ENCODE measurements at regions not wholly inside any gene's neighbourhood (a gene's known extent, or its start where the extent isn't known, plus 50 kb on each side); places are given as distances from the start of the nearest gene placed in this dataset.
A peak's percentile ranks its signal among the peaks of the same experiment; 100 is the strongest.
"Not testable (repeated sequence)": the region's sequence is repeated elsewhere in the genome, so short reads cannot be mapped to it uniquely, and the experiment has no call there.

GRCh38 chr2:87476223-87476872, 271.5 kb upstream of the PLGLB2 start:
- DNase-seq; H3K4me3 ChIP-seq (ENCODE audit: low read length); H3K27me3 ChIP-seq (ENCODE audit: control insufficient read depth, insufficient read depth, low read length); H3K4me1 ChIP-seq (ENCODE audit: control insufficient read depth, insufficient read depth, low read length); H3K36me3 ChIP-seq (ENCODE audit: control insufficient read depth, insufficient read depth, low read length); H3K9me3 ChIP-seq (replicated peaks; ENCODE audit: control insufficient read depth, low read depth, low read length); H3K27ac ChIP-seq (ENCODE audit: low read length): not testable (repeated sequence)
- WGBS (ENCODE audit: insufficient coverage): no CpG with 5 or more reads among the region's 5 CpGs

DNA sequence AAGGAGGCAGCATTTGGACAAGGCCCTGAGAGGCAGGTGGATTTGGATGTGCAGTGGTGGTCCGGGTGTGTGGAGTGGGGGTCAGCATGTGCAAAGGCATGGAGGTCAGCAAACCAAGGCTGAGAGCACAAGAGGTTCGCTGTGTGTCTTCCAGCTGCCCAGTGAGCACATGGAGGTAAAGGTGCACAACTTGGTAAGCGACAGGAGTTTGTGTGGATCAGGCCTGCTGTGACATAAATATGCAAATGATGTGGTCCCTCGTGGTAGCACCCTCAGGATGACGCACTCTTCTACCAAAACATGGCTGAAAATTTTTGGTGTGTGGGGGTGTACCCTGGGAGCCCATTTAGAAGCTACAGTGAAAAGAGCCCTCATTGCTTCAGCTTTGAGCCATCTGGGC, 271.0 kb upstream of the PLGLB2 start:
- DNase-seq; H3K27ac ChIP-seq (ENCODE audit: low read length); H3K4me3 ChIP-seq (ENCODE audit: low read length); H3K36me3 ChIP-seq (ENCODE audit: control insufficient read depth, insufficient read depth, low read length); H3K9me3 ChIP-seq (replicated peaks; ENCODE audit: control insufficient read depth, low read depth, low read length); H3K4me1 ChIP-seq (ENCODE audit: control insufficient read depth, insufficient read depth, low read length); H3K27me3 ChIP-seq (ENCODE audit: control insufficient read depth, insufficient read depth, low read length): not testable (repeated sequence)
- WGBS (ENCODE audit: insufficient coverage): 80% methylated on average over 1 of the region's 5 CpGs

DNA sequence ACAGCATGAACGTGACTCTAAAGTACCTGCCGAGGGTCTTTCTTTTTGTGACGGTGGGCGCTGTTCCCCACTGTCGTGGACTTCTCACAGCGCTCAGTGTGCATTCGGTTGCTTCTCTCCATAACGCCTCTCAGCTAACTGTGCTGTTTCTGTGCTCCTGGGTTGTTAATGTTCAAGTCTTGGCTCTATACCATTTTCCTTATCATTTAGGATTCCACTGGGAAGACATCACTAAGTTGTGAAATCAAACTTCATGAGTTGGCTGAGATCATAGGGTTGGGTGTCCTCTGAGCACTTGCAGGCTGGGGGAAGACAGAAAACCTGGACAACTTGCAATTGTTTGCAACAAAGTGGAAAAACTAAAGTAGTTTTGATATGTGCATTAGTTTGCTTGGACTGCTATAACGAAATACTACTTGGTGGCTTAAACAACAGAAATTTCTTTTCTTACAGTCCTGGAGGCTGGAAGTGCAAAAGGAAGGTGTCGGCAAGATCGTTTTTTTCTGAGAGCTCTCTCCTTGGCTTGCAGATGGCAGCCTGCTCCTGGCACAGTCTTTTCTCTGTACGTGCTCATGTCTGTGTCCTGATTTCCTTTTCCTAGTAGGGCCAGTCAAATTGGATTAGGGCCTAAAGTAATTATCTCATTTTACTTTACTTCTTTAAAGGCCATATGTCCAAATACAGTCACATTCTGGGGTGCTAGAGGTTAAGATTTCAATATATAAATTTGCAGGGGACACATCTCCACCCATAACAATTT, 270.0 kb upstream of the PLGLB2 start:
- not testable (repeated sequence) for H3K9me3 ChIP-seq (replicated peaks; ENCODE audit: control insufficient read depth, low read depth, low read length); H3K36me3 ChIP-seq (ENCODE audit: control insufficient read depth, insufficient read depth, low read length); DNase-seq; H3K27ac ChIP-seq (ENCODE audit: low read length); H3K4me1 ChIP-seq (ENCODE audit: control insufficient read depth, insufficient read depth, low read length); H3K4me3 ChIP-seq (ENCODE audit: low read length); H3K27me3 ChIP-seq (ENCODE audit: control insufficient read depth, insufficient read depth, low read length)
- WGBS (ENCODE audit: insufficient coverage): no CpG with 5 or more reads among the region's 12 CpGs

GRCh38 chr2:87478911-87479310, 269.0 kb upstream of the PLGLB2 start:
- not testable (repeated sequence) for H3K4me1 ChIP-seq (ENCODE audit: control insufficient read depth, insufficient read depth, low read length); H3K27ac ChIP-seq (ENCODE audit: low read length); H3K9me3 ChIP-seq (replicated peaks; ENCODE audit: control insufficient read depth, low read depth, low read length); H3K27me3 ChIP-seq (ENCODE audit: control insufficient read depth, insufficient read depth, low read length); H3K36me3 ChIP-seq (ENCODE audit: control insufficient read depth, insufficient read depth, low read length); DNase-seq; H3K4me3 ChIP-seq (ENCODE audit: low read length)
- no CpG with 5 or more reads among the region's 4 CpGs for WGBS (ENCODE audit: insufficient coverage)

DNA sequence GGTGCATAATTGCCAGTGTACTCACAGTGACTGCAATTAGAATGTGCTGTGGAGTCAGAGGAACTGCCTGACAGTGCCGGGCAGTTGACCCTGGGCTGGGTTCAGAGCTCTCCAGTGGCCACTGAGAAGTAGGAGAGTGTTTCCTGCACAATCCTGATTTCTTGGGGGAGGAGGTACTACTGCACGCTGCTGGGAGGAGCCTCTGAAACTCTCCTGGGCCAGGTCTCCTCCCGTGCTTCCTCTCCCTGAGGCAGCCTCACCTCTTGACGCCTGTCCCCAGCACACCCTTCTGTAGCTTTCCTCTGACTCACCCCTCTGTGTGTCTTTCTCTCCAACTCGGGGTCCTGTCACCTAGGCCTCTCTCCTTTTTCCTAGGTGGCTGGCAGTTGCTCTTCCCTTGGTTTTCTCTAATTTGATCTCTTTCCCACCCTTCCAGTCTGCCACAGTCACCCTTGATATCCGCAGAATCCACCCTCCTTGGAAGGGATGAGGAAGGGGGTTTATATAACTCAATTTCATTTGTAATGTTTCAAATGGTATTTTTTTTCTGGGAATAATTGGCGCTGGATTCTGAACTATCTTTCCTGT, 264.7 kb upstream of the PLGLB2 start:
- not testable (repeated sequence) for H3K27ac ChIP-seq (ENCODE audit: low read length)

DNA sequence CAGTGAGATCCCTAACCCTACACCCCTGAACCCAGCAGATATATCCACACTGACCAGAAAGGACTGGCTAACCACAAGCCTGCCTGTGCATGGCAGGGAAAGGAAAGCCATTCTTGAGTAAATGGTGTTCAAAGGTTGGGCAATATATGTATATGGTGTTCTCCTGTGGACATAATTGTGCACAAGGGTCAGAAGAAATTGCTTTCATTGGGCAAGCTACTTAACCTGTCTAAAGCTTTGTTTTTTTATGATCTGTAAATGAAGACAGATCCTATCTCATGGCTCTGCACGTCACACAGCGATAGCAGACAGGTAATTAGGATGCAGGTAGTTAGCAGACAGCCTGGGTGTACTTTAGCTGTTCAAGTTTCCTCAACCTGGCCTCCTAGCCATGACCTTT, 263.5 kb upstream of the PLGLB2 start:
- not testable (repeated sequence) for H3K9me3 ChIP-seq (replicated peaks; ENCODE audit: control insufficient read depth, low read depth, low read length); H3K36me3 ChIP-seq (ENCODE audit: control insufficient read depth, insufficient read depth, low read length); H3K27me3 ChIP-seq (ENCODE audit: control insufficient read depth, insufficient read depth, low read length); DNase-seq; H3K4me3 ChIP-seq (ENCODE audit: low read length); H3K27ac ChIP-seq (ENCODE audit: low read length); H3K4me1 ChIP-seq (ENCODE audit: control insufficient read depth, insufficient read depth, low read length)
- no CpG with 5 or more reads among the region's 2 CpGs for WGBS (ENCODE audit: insufficient coverage)

More for the DNA sequence above, 264.7 kb upstream of the PLGLB2 start:
- H3K27me3 ChIP-seq (ENCODE audit: control insufficient read depth, insufficient read depth, low read length); H3K4me1 ChIP-seq (ENCODE audit: control insufficient read depth, insufficient read depth, low read length); H3K4me3 ChIP-seq (ENCODE audit: low read length); H3K9me3 ChIP-seq (replicated peaks; ENCODE audit: control insufficient read depth, low read depth, low read length); H3K36me3 ChIP-seq (ENCODE audit: control insufficient read depth, insufficient read depth, low read length); DNase-seq: not testable (repeated sequence)
- WGBS (ENCODE audit: insufficient coverage): 71% methylated on average over 1 of the region's 7 CpGs

GRCh38 chr2:87485455-87485854, 262.4 kb upstream of the PLGLB2 start:
- H3K27ac ChIP-seq (ENCODE audit: low read length): peak overlapping the region; percentile 35
- no CpG with 5 or more reads among the region's 8 CpGs for WGBS (ENCODE audit: insufficient coverage)
- H3K36me3 ChIP-seq (ENCODE audit: control insufficient read depth, insufficient read depth, low read length); H3K9me3 ChIP-seq (replicated peaks; ENCODE audit: control insufficient read depth, low read depth, low read length); DNase-seq; H3K27me3 ChIP-seq (ENCODE audit: control insufficient read depth, insufficient read depth, low read length); H3K4me3 ChIP-seq (ENCODE audit: low read length); H3K4me1 ChIP-seq (ENCODE audit: control insufficient read depth, insufficient read depth, low read length): not testable (repeated sequence)

- H3K4me1 ChIP-seq (ENCODE audit: control insufficient read depth, insufficient read depth, low read length); DNase-seq; H3K27ac ChIP-seq (ENCODE audit: low read length); H3K4me3 ChIP-seq (ENCODE audit: low read length); H3K27me3 ChIP-seq (ENCODE audit: control insufficient read depth, insufficient read depth, low read length); H3K36me3 ChIP-seq (ENCODE audit: control insufficient read depth, insufficient read depth, low read length); H3K9me3 ChIP-seq (replicated peaks; ENCODE audit: control insufficient read depth, low read depth, low read length): not testable (repeated sequence)
- no CpG with 5 or more reads among the region's 10 CpGs for WGBS (ENCODE audit: insufficient coverage)
Measured at GRCh38 chr2:87485884-87486283, 262.0 kb upstream of the PLGLB2 start.

DNA sequence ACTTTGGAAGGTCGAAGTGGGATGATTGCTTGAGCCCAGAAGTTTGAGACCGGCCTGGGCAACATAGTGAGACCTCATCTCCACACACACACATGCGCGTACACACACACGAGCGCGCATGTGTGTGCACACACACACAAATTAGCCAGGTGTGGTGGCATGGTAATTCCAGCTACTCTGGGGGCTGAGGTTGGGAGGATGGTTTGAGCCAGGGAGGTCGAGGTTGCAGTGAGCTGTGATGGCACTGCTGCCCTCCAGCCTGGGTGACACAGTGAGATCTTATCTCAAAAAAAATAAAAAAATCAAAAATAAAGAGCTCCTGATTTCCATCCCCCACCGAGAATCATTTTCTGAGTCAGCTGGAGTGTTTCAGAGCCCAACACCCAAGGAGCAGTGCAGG, 261.5 kb upstream of the PLGLB2 start:
- H3K4me3 ChIP-seq (ENCODE audit: low read length); H3K9me3 ChIP-seq (replicated peaks; ENCODE audit: control insufficient read depth, low read depth, low read length): not testable (repeated sequence)

DNA sequence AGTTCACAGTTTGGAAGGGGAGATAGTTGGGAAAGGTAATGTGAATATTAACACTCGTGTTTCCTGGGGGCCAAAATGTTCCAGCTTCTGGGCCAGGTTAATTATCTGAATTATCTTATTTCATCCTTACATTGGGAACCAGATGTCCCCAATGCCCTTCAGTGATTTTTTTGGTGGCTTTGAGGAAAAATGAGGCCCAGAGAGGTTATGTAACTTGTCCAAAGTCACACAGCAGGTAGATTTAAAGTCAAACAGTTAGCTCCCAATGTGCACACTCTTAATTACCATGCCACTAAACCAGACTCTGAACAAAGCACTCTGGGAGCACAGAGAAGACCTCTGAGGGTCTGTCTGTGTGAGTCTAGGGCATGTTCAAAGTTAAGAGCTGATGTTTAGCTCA, 259.9 kb upstream of the PLGLB2 start:
- H3K4me3 ChIP-seq (ENCODE audit: low read length); H3K27ac ChIP-seq (ENCODE audit: low read length); DNase-seq; H3K27me3 ChIP-seq (ENCODE audit: control insufficient read depth, insufficient read depth, low read length); H3K36me3 ChIP-seq (ENCODE audit: control insufficient read depth, insufficient read depth, low read length); H3K4me1 ChIP-seq (ENCODE audit: control insufficient read depth, insufficient read depth, low read length); H3K9me3 ChIP-seq (replicated peaks; ENCODE audit: control insufficient read depth, low read depth, low read length): not testable (repeated sequence)
- no CpG with 5 or more reads among the region's 1 CpG for WGBS (ENCODE audit: insufficient coverage)

More for the DNA sequence above, 261.5 kb upstream of the PLGLB2 start:
- H3K27ac ChIP-seq (ENCODE audit: low read length): peak overlapping the region; percentile 35
- no CpG with 5 or more reads among the region's 9 CpGs for WGBS (ENCODE audit: insufficient coverage)
- H3K4me1 ChIP-seq (ENCODE audit: control insufficient read depth, insufficient read depth, low read length); H3K27me3 ChIP-seq (ENCODE audit: control insufficient read depth, insufficient read depth, low read length); DNase-seq; H3K36me3 ChIP-seq (ENCODE audit: control insufficient read depth, insufficient read depth, low read length): not testable (repeated sequence)
